CD4-positive, alpha-beta T cell treated with Interleukin-6 for 4 hours (primary cell): ENCODE measurements at regions not wholly inside any gene's neighbourhood (a gene's known extent, or its start where the extent isn't known, plus 50 kb on each side); places are given as distances from the start of the nearest gene placed in this dataset.
"Not testable (repeated sequence)": the region's sequence is repeated elsewhere in the genome, so short reads cannot be mapped to it uniquely, and the experiment has no call there.

Source experiments
- DNase-seq: peaks from one replicate; pipeline ENCODE4 v3.0.0-alpha.2; 2020; ENCODE audit warnings: mixed read lengths

DNA sequence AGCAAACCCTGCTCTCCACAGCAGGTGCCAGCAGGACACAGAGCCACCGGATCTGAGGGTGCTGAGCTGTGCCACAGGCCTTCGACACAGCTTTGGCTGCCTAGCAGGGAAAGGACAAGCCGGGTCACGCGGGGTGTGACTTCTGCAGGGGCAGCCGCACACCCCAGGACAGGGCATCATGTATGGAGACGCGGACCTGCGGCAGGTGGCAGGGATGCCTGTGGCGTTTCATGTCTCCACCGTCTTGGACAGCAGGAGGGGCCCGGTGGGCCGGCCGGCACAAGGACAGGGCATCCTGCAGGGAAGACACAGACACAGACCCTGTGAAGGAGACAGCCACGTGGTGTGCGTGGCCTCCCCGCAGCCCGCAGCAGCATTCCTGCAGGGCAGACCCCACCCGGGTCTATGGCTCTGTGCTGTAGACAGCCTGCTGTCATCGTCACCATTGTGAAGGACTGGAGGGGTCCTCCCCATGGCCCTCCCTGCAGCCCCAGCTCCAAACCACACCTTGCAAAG is 109.2 kb downstream of the PDGFA start:
- DNase-seq, result no peak

DNA sequence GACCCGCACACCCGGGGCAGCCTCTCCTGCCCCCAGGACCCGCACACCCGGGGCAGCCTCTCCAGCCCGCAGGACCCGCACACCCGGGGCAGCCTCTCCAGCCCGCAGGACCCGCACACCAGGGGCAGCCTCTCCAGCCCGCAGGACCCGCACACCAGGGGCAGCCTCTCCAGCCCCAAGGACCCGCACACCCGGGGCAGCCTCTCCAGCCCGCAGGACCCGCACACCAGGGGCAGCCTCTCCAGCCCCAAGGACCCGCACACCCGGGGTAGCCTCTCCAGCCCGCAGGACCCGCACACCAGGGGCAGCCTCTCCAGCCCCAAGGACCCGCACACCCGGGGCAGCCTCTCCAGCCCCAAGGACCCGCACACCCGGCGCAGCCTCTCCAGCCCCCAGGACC is 108.5 kb downstream of the PDGFA start:
- DNase-seq, result not testable (repeated sequence)

- no peak for DNase-seq
These were observed 107.9 kb downstream of the PDGFA start for GRCh38 chr7:411677-412312.

DNA sequence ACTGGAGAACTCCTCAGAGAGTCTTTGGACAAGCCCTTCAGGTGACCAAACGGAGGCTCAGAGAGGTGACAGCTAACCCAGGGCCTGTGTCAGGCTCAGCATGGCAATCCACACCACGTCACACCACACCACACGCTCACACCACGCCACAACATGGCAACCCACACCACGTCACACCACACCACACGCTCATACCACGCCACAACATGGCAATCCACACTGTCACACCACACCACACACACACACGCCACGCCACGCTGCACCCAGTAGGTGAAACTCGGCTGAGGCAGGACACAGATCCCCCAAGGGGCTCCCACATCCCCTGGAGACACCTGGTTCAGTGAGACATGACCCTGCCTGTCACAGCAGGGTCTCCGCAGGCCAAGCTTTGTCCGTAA is 107.3 kb downstream of the PDGFA start:
- DNase-seq, result no peak

DNA sequence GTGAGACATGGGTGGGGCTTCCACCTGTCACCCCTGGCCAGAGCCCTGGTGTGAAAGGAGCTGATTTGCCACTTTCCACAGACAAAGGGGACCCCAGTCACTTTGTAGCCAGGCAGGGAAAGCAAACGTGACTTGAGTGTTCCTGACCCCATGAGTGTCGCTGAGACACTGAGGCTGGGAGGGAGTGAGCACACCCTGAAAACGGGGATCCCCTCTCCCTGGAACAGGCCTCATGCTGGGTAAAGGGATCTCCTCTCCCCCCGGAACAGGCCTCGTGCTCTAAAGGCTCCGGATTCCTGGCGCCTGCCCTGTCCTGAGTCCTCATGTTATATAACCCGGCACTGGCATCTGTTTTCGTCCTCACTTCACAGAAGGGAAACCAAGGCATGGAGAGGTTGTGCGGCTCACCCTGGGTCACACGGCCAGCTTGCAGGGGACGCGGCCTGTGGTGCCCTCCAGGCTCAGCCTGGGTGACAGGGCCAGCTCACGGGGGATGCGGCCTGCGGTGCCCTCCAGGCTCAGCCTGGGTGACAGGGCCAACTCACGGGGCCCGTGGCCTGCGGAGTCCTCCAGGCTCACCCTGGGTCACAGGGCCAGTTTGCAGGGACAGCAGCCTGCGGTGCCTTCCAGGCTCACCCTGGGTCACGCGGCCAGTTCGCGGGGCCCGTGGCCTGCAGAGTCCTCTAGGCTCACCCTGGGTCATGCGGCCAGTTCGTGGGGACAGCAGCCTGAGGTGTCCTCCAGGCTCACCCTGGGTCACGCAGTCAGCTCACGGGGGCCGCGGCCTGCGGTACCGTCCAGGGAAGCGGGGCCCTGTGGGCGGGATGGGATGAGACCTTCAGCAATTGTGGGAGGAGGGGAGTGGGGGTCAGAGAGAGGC is 104.7 kb downstream of the PDGFA start:
- DNase-seq, result no peak

- DNase-seq, result no peak
These were observed 103.8 kb downstream of the PDGFA start for GRCh38 chr7:415646-416525.

GRCh38 chr7:416761-417624 is 102.7 kb downstream of the PDGFA start:
- no peak for DNase-seq

DNA sequence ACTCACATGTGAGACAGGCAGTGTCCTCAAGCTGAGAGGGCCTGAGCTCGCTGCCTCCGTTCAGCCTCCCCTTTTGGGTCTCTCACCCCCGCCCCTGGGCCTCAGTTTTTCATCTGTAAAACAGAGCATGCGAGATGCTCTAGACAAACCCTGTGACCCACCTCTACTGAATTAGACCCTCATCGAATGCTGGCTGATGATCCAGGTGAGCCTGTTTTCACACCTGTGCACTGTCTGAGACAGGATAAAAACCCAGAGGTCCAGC is 102.1 kb downstream of the PDGFA start:
- DNase-seq, result no peak

DNA sequence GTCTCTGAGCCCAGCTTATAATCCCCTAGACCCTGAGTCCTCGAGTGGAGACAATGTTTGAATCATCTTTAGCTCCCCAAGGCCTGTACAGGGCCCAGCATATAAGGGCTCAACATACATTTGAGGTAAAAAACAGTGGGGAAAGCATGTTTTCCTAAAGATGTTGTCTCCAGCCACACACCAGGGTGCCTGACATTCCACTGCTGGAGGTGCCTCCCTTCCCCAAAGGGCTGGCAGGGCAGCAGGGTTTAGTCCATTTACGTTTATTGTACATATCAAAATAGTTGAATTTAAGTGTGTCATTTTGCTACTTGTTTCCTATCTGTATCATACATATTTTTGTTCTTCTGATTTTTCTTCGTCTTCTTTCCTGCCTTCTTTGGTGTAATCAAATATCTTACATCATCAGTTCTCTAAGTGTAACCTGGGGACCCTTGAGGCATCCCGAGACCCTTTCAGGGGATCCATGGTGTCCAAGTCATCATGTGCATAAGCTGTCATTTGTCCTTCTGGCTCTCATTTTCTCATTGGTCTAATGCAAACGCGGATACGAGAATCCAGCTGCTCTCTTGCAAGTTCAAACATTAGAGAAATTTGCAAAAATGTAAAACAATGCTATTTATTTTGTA is 101.6 kb downstream of the PDGFA start:
- no peak for DNase-seq

- no peak for DNase-seq
These were observed 100.9 kb downstream of the PDGFA start for GRCh38 chr7:418636-419280.

GRCh38 chr7:420142-421093 is 99.2 kb downstream of the PDGFA start:
- no peak for DNase-seq

DNA sequence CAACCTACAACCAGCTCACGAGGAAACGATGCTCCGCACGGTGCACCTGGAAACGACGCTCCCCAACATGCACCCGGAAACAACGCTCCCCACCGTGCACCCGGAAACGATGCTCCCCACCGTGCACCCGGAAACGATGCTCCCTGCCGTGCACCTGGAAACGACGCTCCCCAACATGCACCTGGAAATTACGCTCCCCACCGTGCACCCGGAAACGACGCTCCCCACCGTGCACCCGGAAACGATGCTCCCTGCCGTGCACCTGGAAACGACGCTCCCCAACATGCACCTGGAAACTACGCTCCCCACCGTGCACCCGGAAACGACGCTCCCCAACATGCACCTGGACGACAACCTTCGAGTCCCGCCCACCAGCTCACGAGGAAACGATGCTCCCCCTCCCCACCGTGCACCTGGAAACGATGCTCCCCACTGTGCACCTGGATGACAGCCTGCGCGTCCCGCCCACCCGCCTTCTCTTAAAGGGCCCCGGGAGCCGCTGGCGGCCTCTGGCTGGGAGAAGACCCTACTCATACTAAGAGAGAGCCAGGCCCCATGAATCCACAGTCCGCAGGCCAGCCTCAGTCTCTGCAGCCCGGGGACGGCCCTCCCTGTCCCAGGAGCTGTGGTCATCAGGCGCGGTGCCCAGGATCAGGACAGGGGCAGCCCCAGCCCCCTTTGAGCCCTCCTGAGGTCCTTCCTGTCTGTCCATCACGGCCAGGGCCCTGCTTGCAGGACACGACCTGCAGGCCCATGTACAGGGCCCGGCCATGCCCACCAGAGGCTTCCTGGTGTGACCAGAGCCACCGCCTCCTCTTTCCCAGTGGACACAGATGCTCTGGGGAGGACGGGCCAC is 98.3 kb downstream of the PDGFA start:
- DNase-seq, result peak; percentile 11

GRCh38 chr7:422191-422885 is 97.3 kb downstream of the PDGFA start:
- DNase-seq, result no peak

GRCh38 chr7:422886-423225 is 96.8 kb downstream of the PDGFA start:
- no peak for DNase-seq

- DNase-seq, result no peak
These were observed 96.1 kb downstream of the PDGFA start for GRCh38 chr7:423312-424260.

GRCh38 chr7:424301-424935 is 95.2 kb downstream of the PDGFA start:
- no peak for DNase-seq
